Motor neuron (in vitro differentiated cells): ENCODE measurements at regions not wholly inside any gene's neighbourhood (a gene's known extent, or its start where the extent isn't known, plus 50 kb on each side); places are given as distances from the start of the nearest gene placed in this dataset.
A peak's percentile ranks its signal among the peaks of the same experiment; 100 is the strongest.

Experiments used
- ATAC-seq, 8 experiments: fragments of 200-7000 bp; cut with Tn5 transposase; replicated peaks in 6 of 8; 2 replicates each; pipeline ENCODE4 v1.8.0; 2021; ENCODE audit warnings: mild to moderate bottlenecking in 8 of 8, moderate library complexity in 8 of 8
- H3K27ac ChIP-seq, 2 donors: fragments of 250-450 bp; sonication (Bioruptor Pico); 2 replicates each; pipeline ENCODE4 v1.9.0; 2021; ENCODE audit warnings: antibody characterized with exemption in 2 of 2, mild to moderate bottlenecking in 2 of 2, moderate library complexity in 1 of 2
- H3K4me1 ChIP-seq, 2 donors: fragments of 250-450 bp; sonication (Bioruptor Pico); replicated peaks in 1 of 2; 2 replicates each; pipeline ENCODE4 v1.6.1; 2021; ENCODE audit warnings: antibody characterized with exemption in 2 of 2, mild to moderate bottlenecking in 2 of 2, moderate library complexity in 1 of 2
- H3K4me3 ChIP-seq, 5 donors: fragments of 250-450 bp; sonication (Bioruptor Pico); 2 replicates each; pipeline ENCODE4 v1.9.0; 2021; ENCODE audit warnings: antibody characterized with exemption in 5 of 5, mild to moderate bottlenecking in 5 of 5, moderate library complexity in 4 of 5
- WGBS, 10 experiments: fragments of 450-650 bp; shearing (Covaris generic); methylation state at CpG; one replicate each; pipeline ENCODE4 v1.0.0; 2022; 5-methylcytosine and 5-hydroxymethylcytosine counted together
- in situ Hi-C, 9 experiments: fragments of 400-800 bp; cut with MboI; loops; one replicate each; pipeline ENCODE4 v1.15.0; 2021; ENCODE audit warnings: low sequenced_read_pairs in 9 of 9, low pct_unique_long_range_greater_than_20kb in 2 of 9; ENCODE audit not compliant: unreplicated experiment in 9 of 9

- ATAC-seq: peak in 1 of 8 experiments; percentile 39
- no peak overlapping the region for H3K4me3 ChIP-seq
- in situ Hi-C loops: no loop called here
- H3K27ac ChIP-seq: no peak overlapping the region
- no peaks in the 10 kb centered on the region for H3K4me1 ChIP-seq
Measured at GRCh38 chr5:143564417-143564816, 160.9 kb upstream of the NR3C1 start.

GRCh38 chr5:143562935-143563334 lies 159.4 kb upstream of the NR3C1 start:
- Histone ChIP-seq H3K27ac (no peak overlapping the region), H3K4me3 (no peak overlapping the region), H3K4me1 (no peaks in the 10 kb centered on the region)
- ATAC-seq: peak in 7 of 8 experiments; percentile 20 to 95 (median 70)
- in situ Hi-C loops: no loop called here
- WGBS, 10 experiments: 0 to 88% (median 51%) methylated on average over 2 to 3 of the region's 4 CpGs; no CpG with 5 or more reads in 2 of the 10 experiments

DNA sequence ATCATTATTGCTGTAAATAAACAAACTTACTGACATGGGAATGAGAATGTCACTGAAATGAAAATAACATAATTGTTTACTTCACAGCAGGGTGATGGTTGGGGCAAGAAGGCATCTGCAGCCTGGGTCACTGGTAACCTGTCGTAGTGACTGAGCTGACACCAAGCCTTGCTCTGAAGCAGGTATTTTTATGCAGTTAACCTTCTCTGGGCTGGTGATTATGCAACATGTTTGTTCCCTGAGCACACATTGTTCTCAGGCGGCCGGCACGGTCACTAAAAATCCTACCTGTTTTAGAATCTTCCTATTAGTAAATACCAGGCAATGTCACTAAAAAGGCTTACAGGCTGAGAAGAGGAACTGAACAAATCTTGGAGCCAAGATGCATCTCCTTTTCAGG lies 157.7 kb upstream of the NR3C1 start:
- in situ Hi-C loops: no loop called here
- ATAC-seq: no peak
- H3K4me3 ChIP-seq: no peak overlapping the region

GRCh38 chr5:143560378-143560777 lies 156.9 kb upstream of the NR3C1 start:
- in situ Hi-C loops: no loop called here
- Histone ChIP-seq H3K4me3 (no peak overlapping the region), H3K4me1 (peaks cover 2 to 8% of the 10 kb centered on the region in 2 donors), H3K27ac (no peak overlapping the region)
- no peak for ATAC-seq
- 78 to 100% (median 95%) methylated on average over 1 of the region's 1 CpG; no CpG with 5 or more reads in 2 of the 10 experiments for WGBS, 10 experiments

More for the DNA sequence above, 157.7 kb upstream of the NR3C1 start:
- 79 to 100% (median 90%) methylated on average over 1 to 4 of the region's 4 CpGs; no CpG with 5 or more reads in 2 of the 10 experiments for WGBS, 10 experiments
- Histone ChIP-seq H3K27ac (no peak overlapping the region), H3K4me1 (peaks cover 2 to 8% of the 10 kb centered on the region in 2 donors)

GRCh38 chr5:143559586-143560109 lies 156.2 kb upstream of the NR3C1 start:
- no peak overlapping the region for H3K4me3 ChIP-seq
- in situ Hi-C loops: no loop called here
- no peak overlapping the region for H3K27ac ChIP-seq
- ATAC-seq: peak in 1 of 8 experiments; percentile 29
- H3K4me1 ChIP-seq: peaks cover 2 to 8% of the 10 kb centered on the region in 2 donors
- WGBS, 10 experiments: 92 to 100% (median 100%) methylated on average over 1 of the region's 1 CpG; no CpG with 5 or more reads in 3 of the 10 experiments

DNA sequence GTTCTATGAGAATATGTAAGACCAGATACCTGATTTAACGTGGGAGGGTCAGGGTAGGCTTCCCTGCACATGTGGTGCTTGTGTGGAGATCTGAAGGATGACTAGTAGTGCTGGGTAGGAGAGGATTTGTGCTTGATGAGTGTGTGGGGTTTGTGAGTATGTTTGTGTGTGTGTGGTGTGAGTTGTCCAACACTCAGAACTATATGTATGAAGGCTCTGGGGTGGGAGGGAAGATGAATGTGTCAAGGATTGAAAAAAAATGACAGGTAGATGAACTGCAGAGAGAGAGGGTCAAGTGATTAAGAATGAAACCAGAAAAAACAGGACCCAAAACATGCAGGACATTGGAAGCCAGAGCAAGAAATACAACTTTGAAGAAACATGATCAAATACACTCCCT lies 154.6 kb upstream of the NR3C1 start:
- Histone ChIP-seq H3K27ac (no peak overlapping the region), H3K4me1 (peaks cover 2 to 8% of the 10 kb centered on the region in 2 donors), H3K4me3 (no peak overlapping the region)
- ATAC-seq: peak in 2 of 8 experiments; percentile 62 to 63
- 0 to 100% (median 88%) methylated on average over 1 of the region's 1 CpG; no CpG with 5 or more reads in 5 of the 10 experiments for WGBS, 10 experiments
- in situ Hi-C loops: no loop called here

DNA sequence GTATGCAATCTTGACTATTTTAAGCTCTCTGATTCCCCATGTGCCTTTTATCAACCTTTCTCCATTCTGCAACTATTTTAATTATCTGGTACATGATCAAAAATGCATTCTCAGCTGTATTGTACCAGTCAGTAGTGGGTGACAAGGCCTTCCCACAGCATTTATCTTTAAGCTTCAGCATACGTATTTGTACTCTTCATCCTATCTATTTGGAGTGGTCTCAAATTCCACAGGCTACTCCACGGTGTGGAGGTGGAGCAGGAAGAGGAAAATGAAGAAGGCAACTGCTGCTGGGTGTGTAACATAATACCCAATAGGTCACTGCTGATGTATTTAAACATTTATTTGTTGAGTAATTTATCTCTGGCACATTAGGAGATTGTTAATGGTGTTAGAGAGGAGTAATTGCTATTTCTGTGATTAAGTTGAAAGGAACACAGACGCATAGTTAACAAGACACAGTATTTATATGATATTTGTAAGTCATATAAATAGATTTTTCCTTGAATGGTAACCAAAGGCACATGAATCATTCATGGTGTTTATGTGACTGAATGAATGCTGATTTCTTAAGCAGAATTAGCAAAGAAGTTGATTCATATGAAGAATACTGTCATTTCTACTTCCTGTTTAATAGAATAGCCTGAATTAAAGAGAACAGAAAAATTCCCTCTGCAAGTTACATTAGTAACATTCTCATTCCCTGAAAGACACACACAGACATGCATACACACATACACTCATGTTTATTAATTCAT lies 153.8 kb upstream of the NR3C1 start:
- Histone ChIP-seq H3K4me3 (no peak overlapping the region), H3K27ac (no peak overlapping the region), H3K4me1 (peaks cover 2 to 8% of the 10 kb centered on the region in 2 donors)
- ATAC-seq: peak in 5 of 8 experiments; percentile 8 to 63 (median 45)
- 0 to 100% (median 36%) methylated on average over 1 to 3 of the region's 3 CpGs; no CpG with 5 or more reads in 2 of the 10 experiments for WGBS, 10 experiments
- in situ Hi-C loops: no loop called here

GRCh38 chr5:143554918-143555477 lies 151.5 kb upstream of the NR3C1 start:
- in situ Hi-C loops: no loop called here
- 35 to 100% (median 60%) methylated on average over 1 to 4 of the region's 4 CpGs; no CpG with 5 or more reads in 2 of the 10 experiments for WGBS, 10 experiments
- no peak for ATAC-seq
- no peak overlapping the region for H3K4me3 ChIP-seq
- no peak overlapping the region for H3K27ac ChIP-seq
- H3K4me1 ChIP-seq: peaks cover 2 to 8% of the 10 kb centered on the region in 2 donors

- peak in 3 of 8 experiments; percentile 81 to 88 (median 85) for ATAC-seq
- in situ Hi-C loops: no loop called here
- WGBS, 10 experiments: 0 to 100% (median 53%) methylated on average over 1 to 2 of the region's 2 CpGs; no CpG with 5 or more reads in 2 of the 10 experiments
Measured at GRCh38 chr5:143554187-143554717, 150.8 kb upstream of the NR3C1 start.

GRCh38 chr5:143552680-143553079 lies 149.2 kb upstream of the NR3C1 start:
- in situ Hi-C loops: no loop called here
- no peak for ATAC-seq
- peaks cover 2 to 8% of the 10 kb centered on the region in 2 donors for H3K4me1 ChIP-seq
- WGBS, 10 experiments: 83 to 100% (median 100%) methylated on average over 1 of the region's 1 CpG; no CpG with 5 or more reads in 3 of the 10 experiments
- H3K27ac ChIP-seq: no peak overlapping the region
- no peak overlapping the region for H3K4me3 ChIP-seq

More at GRCh38 chr5:143554187-143554717, 150.8 kb upstream of the NR3C1 start:
- peaks cover 2 to 8% of the 10 kb centered on the region in 2 donors for H3K4me1 ChIP-seq
- H3K4me3 ChIP-seq: no peak overlapping the region
- no peak overlapping the region for H3K27ac ChIP-seq

DNA sequence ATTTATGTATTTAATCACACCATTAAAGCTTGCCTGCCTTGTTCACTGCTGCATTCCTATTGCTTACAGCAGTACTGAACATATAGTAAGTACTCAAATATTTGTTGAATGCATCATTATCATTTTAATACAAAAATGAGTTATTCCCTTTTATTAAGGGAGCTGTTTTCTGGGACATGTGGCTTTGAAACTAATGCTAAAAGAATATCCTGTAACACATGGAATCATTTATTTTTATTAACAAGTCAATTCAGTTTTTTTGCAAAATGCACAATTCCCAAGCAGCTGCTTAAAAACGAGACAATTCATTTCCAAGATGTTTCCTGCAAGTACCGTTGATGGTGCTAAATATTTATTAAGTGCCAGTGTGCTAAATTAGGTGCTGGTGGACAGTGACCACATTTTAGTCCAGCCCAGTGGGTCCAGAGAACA lies 148.3 kb upstream of the NR3C1 start:
- no peak overlapping the region for H3K27ac ChIP-seq
- in situ Hi-C loops: no loop called here
- H3K4me3 ChIP-seq: no peak overlapping the region
- WGBS, 10 experiments: 0 to 90% (median 67%) methylated on average over 1 to 2 of the region's 2 CpGs; no CpG with 5 or more reads in 1 of the 10 experiments
- peaks cover 0 to under 1% of the 10 kb centered on the region in 2 donors for H3K4me1 ChIP-seq
- no peak for ATAC-seq

- 0 to 100% (median 72%) methylated on average over 1 to 2 of the region's 2 CpGs; no CpG with 5 or more reads in 3 of the 10 experiments for WGBS, 10 experiments
- no peaks in the 10 kb centered on the region for H3K4me1 ChIP-seq
- in situ Hi-C loops: no loop called here
- ATAC-seq: no peak
- no peak overlapping the region for H3K27ac ChIP-seq
- no peak overlapping the region for H3K4me3 ChIP-seq
Measured at GRCh38 chr5:143550986-143551630, 147.6 kb upstream of the NR3C1 start.

- Histone ChIP-seq H3K4me3 (no peak overlapping the region), H3K27ac (no peak overlapping the region), H3K4me1 (no peaks in the 10 kb centered on the region)
- in situ Hi-C loops: no loop called here
- no peak for ATAC-seq
Measured at GRCh38 chr5:143547342-143547741, 143.9 kb upstream of the NR3C1 start.
